A549 (cell line): ENCODE measurements at regions not wholly inside any gene's neighbourhood (a gene's known extent, or its start where the extent isn't known, plus 50 kb on each side); places are given as distances from the start of the nearest gene placed in this dataset.

Source experiments
- CTCF ChIP-seq: fragments of >200 bp; sonication (Bioruptor Twin); formaldehyde crosslinking; IDR thresholded peaks from 3 replicates; pipeline ENCODE4 v1.5.1; 2016
- ELK1 ChIP-seq: fragments of 150-350 bp; IDR thresholded peaks from 2 replicates; pipeline ENCODE4 v1.6.1; 2014; ENCODE audit warnings: low read depth, mild to moderate bottlenecking, low read length
- EP300 ChIP-seq, 2 experiments: fragments of >200 bp; sonication (Bioruptor Twin); formaldehyde crosslinking; IDR thresholded peaks; 2 replicates in 1 of 2; 3 replicates in 1 of 2; pipeline ENCODE4 v1.6.1; 2016 to 2017
- ESRRA ChIP-seq: fragments of 150-350 bp; IDR thresholded peaks from 2 replicates; pipeline ENCODE4 v1.6.1; 2014; ENCODE audit warnings: mild to moderate bottlenecking, low read length, borderline replicate concordance
- NPAS2 ChIP-seq: fragments of 250-450 bp; sonication (Bioruptor Pico); IDR thresholded peaks from 2 replicates; pipeline ENCODE4 v1.8.0; 2022; ENCODE audit warnings: mild to moderate bottlenecking, moderate library complexity, borderline replicate concordance
- NR3C1 ChIP-seq: fragments of >200 bp; sonication (Bioruptor Twin); formaldehyde crosslinking; IDR thresholded peaks from 3 replicates; pipeline ENCODE4 v1.6.1; 2017
- PHF8 ChIP-seq: fragments of 200-600 bp; sonication (generic); IDR thresholded peaks from 2 replicates; pipeline ENCODE4 v1.6.1; 2016; ENCODE audit warnings: low read depth, mild to moderate bottlenecking, antibody characterized with exemption, moderate library complexity, borderline replicate concordance
- POLR2A ChIP-seq: IDR thresholded peaks from 2 replicates; pipeline ENCODE4 v1.6.1; 2012; ENCODE audit warnings: mild to moderate bottlenecking, low read length
- POLR2AphosphoS2 ChIP-seq: conservative IDR thresholded peaks from 2 replicates; pipeline ENCODE4 v1.6.1; 2012; ENCODE audit warnings: low read length, improper control_type of control experiment, inconsistent platforms
- REST ChIP-seq: fragments of 200-600 bp; sonication (generic); IDR thresholded peaks from 2 replicates; pipeline ENCODE4 v1.6.1; 2016; ENCODE audit warnings: antibody characterized with exemption, mild to moderate bottlenecking, moderate library complexity
- RFX5 ChIP-seq: fragments of 450-650 bp; IDR thresholded peaks from 2 replicates; pipeline ENCODE4 v1.7.1; 2014; ENCODE audit warnings: antibody characterized with exemption, mild to moderate bottlenecking, moderate library complexity
- SMC3 ChIP-seq: fragments of >200 bp; sonication (Bioruptor Twin); formaldehyde crosslinking; IDR thresholded peaks from 3 replicates; pipeline ENCODE4 v1.6.1; 2018; ENCODE audit warnings: inconsistent platforms

- TF ChIP-seq ESRRA (no peak), SMC3 (no peak), CTCF (no peak), EP300 (IDR thresholded peaks at IDR 0.05) (no peak), POLR2A (no peak), NR3C1 (no peak), PHF8 (no peak), POLR2AphosphoS2 (no peak), RFX5 (no peak), ELK1 (no peak), NPAS2 (no peak), REST (no peak)
These were observed 69.7 kb upstream of the PALS2 start for GRCh38 chr7:24503506-24503905.
